Endodermal cell (in vitro differentiated cells): ENCODE measurements at regions not wholly inside any gene's neighbourhood (a gene's known extent, or its start where the extent isn't known, plus 50 kb on each side); places are given as distances from the start of the nearest gene placed in this dataset.

ENCODE experiments used
- DNase-seq: peaks from one replicate; pipeline ENCODE4 v3.0.0-alpha.2; 2017
- H3K27ac ChIP-seq: 2 replicates; pipeline ENCODE4 v1.5.1; 2013; ENCODE audit warnings: mild to moderate bottlenecking, low read depth, low read length, moderate library complexity
- H3K27me3 ChIP-seq: 2 replicates; pipeline ENCODE4 v1.6.1; 2013; ENCODE audit warnings: mild to moderate bottlenecking, low read length, moderate library complexity; ENCODE audit not compliant: insufficient read depth, control insufficient read depth, poor library complexity, severe bottlenecking
- H3K36me3 ChIP-seq: 2 replicates; pipeline ENCODE4 v1.7.0; 2013; ENCODE audit warnings: mild to moderate bottlenecking, low read length, moderate library complexity; ENCODE audit not compliant: control insufficient read depth, insufficient read depth
- H3K4me1 ChIP-seq: one replicate; pipeline ENCODE4 v1.7.0; 2013; ENCODE audit warnings: low read length; ENCODE audit not compliant: control insufficient read depth, insufficient read depth
- H3K4me3 ChIP-seq: 2 replicates; pipeline ENCODE4 v1.5.1; 2013; ENCODE audit warnings: mild to moderate bottlenecking, low read length, moderate library complexity
- H3K9ac ChIP-seq: 2 replicates; pipeline ENCODE4 v1.6.1; 2013; ENCODE audit warnings: mild to moderate bottlenecking, low read length, moderate library complexity; ENCODE audit not compliant: poor library complexity, severe bottlenecking; ENCODE audit errors: extremely low read depth
- H3K9me3 ChIP-seq: 2 replicates; pipeline ENCODE4 v1.6.1; 2013; ENCODE audit warnings: mild to moderate bottlenecking, low read length, moderate library complexity; ENCODE audit not compliant: control insufficient read depth
- H3K27ac Mint-ChIP-seq: 2 replicates; pipeline ENCODE4 v1.8.0; 2020; ENCODE audit warnings: mixed read lengths
- H3K27me3 Mint-ChIP-seq: 2 replicates; pipeline ENCODE4 v1.8.0; 2021; ENCODE audit warnings: mild to moderate bottlenecking, mixed read lengths; ENCODE audit not compliant: insufficient read depth
- H3K36me3 Mint-ChIP-seq: 2 replicates; pipeline ENCODE4 v1.8.0; 2020; ENCODE audit warnings: low read depth, mixed read lengths
- H3K4me1 Mint-ChIP-seq: 2 replicates; pipeline ENCODE4 v1.8.0; 2020; ENCODE audit warnings: mixed read lengths
- H3K4me3 Mint-ChIP-seq: 2 replicates; pipeline ENCODE4 v1.8.0; 2020; ENCODE audit warnings: mild to moderate bottlenecking, moderate library complexity, mixed read lengths
- H3K9me3 Mint-ChIP-seq: 2 replicates; pipeline ENCODE4 v1.8.0; 2020; ENCODE audit warnings: mild to moderate bottlenecking, mixed read lengths
- WGBS, 2 experiments: methylation state at CpG; one replicate each; pipeline versions ENCODE4 v1.1.5 to v1.1.7; 2013; ENCODE audit warnings: missing lambda C conversion rate in 2 of 2, mixed read lengths in 1 of 2; ENCODE audit not compliant: insufficient coverage in 1 of 2, insufficient read length in 1 of 2; 5-methylcytosine and 5-hydroxymethylcytosine counted together
- TF ChIP-seq, protein P1 (sequence below): fragments of 200-600 bp; sonication (generic); conservative IDR thresholded peaks from 2 replicates; pipeline ENCODE4 v1.5.0; 2021; ENCODE audit warnings: antibody characterized with exemption, mild to moderate bottlenecking

DNA sequence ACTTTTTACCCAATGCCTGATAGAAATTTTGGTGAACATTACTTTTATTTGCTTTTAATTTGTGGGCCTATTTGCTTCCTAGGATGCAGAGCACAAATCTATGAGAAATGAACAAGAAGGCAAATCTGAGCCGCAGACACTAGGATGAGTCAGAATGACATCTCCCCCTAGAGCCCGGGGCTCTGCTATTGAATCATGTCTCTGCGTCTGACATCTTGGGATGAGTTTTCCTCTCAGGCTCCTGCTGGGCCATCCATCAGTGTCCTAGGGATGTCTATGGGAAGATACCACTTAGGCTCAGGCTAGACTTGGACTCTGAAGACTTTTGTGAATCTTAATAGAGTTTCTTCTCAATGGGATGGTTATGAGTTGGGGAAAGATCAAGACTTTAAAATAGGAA is 157.3 kb upstream of the MTPN start:
- no peak overlapping the region for H3K4me3 ChIP-seq
- Mint-ChIP-seq H3K27ac (no peak overlapping the region), H3K36me3 (no peaks in the 10 kb centered on the region), H3K4me1 (peaks cover 6% of the 10 kb centered on the region), H3K4me3 (no peak overlapping the region), H3K9me3 (no peaks in the 10 kb centered on the region), H3K27me3 (no peaks in the 10 kb centered on the region)
- peaks cover 6% of the 10 kb centered on the region for H3K4me1 ChIP-seq
- peak overlapping the region; percentile 87 for H3K27ac ChIP-seq
- no peaks in the 10 kb centered on the region for H3K9me3 ChIP-seq
- TF ChIP-seq, protein P1, sequence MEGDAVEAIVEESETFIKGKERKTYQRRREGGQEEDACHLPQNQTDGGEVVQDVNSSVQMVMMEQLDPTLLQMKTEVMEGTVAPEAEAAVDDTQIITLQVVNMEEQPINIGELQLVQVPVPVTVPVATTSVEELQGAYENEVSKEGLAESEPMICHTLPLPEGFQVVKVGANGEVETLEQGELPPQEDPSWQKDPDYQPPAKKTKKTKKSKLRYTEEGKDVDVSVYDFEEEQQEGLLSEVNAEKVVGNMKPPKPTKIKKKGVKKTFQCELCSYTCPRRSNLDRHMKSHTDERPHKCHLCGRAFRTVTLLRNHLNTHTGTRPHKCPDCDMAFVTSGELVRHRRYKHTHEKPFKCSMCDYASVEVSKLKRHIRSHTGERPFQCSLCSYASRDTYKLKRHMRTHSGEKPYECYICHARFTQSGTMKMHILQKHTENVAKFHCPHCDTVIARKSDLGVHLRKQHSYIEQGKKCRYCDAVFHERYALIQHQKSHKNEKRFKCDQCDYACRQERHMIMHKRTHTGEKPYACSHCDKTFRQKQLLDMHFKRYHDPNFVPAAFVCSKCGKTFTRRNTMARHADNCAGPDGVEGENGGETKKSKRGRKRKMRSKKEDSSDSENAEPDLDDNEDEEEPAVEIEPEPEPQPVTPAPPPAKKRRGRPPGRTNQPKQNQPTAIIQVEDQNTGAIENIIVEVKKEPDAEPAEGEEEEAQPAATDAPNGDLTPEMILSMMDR: no peak
- 55 to 81% methylated on average over 3 of the region's 3 CpGs for WGBS, 2 experiments
- no peak overlapping the region for H3K9ac ChIP-seq
- no peaks in the 10 kb centered on the region for H3K36me3 ChIP-seq
- peaks cover 8% of the 10 kb centered on the region for H3K27me3 ChIP-seq
- no peak for DNase-seq

DNA sequence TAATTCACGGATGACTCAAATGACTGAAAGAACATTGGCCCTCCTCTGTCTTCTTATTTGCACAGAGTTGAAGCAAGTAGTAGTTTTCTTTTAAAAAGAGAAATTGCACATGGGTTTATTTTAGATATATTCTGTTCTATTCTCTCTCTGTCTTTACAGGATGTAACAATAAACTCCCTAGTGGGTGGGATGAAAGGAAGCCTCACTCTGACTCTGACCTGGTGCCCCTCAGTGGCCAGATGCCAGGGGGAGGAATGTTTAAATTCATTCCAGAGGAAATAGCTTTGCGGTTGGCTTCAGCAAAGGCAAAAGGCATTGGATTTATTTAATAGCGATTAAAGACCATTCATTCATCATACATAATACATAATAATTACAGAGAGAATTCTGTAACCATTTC is 156.4 kb upstream of the MTPN start:
- no peak for DNase-seq
- TF ChIP-seq, protein P1: no peak
- Mint-ChIP-seq H3K9me3 (no peaks in the 10 kb centered on the region), H3K4me3 (no peak overlapping the region), H3K27ac (no peak overlapping the region), H3K4me1 (peaks cover 9% of the 10 kb centered on the region), H3K27me3 (no peaks in the 10 kb centered on the region), H3K36me3 (no peaks in the 10 kb centered on the region)
- 83 to 84% methylated on average over 1 to 3 of the region's 3 CpGs for WGBS, 2 experiments
- Histone ChIP-seq H3K4me1 (peaks cover 6% of the 10 kb centered on the region), H3K9me3 (no peaks in the 10 kb centered on the region), H3K36me3 (no peaks in the 10 kb centered on the region), H3K4me3 (no peak overlapping the region), H3K27ac (peak overlapping the region; percentile 87), H3K9ac (no peak overlapping the region), H3K27me3 (no peaks in the 10 kb centered on the region)

GRCh38 chr7:136131304-136131630 is 154.1 kb upstream of the MTPN start:
- WGBS, 2 experiments: 92 to 100% methylated on average over 1 to 3 of the region's 3 CpGs
- no peak for DNase-seq
- Histone ChIP-seq H3K27ac (no peak overlapping the region), H3K27me3 (no peaks in the 10 kb centered on the region), H3K4me3 (no peak overlapping the region), H3K4me1 (no peaks in the 10 kb centered on the region), H3K9ac (no peak overlapping the region), H3K36me3 (no peaks in the 10 kb centered on the region), H3K9me3 (no peaks in the 10 kb centered on the region)
- Mint-ChIP-seq H3K36me3 (no peaks in the 10 kb centered on the region), H3K4me1 (peaks cover 2% of the 10 kb centered on the region), H3K27ac (no peak overlapping the region), H3K4me3 (no peak overlapping the region), H3K9me3 (no peaks in the 10 kb centered on the region), H3K27me3 (no peaks in the 10 kb centered on the region)
- TF ChIP-seq, protein P1: no peak
